BJ (cell line): ENCODE measurements at regions not wholly inside any gene's neighbourhood (a gene's known extent, or its start where the extent isn't known, plus 50 kb on each side); places are given as distances from the start of the nearest gene placed in this dataset.

Source experiments
- CTCF ChIA-PET: fragments of 350-600 bp; formaldehyde crosslinking; extraction: SDS; loops from one replicate; lab custom pipeline; 2021; ENCODE audit warnings: antibody characterized with exemption, inconsistent platforms; lab: Yijun Ruan, JAX
- POLR2A ChIA-PET: fragments of 300-600 bp; sonication (Branson Sonifier 250); formaldehyde crosslinking; extraction: SDS; loops from one replicate; lab custom pipeline; 2021; ENCODE audit warnings: antibody characterized with exemption; lab: Charles Lee
- DNase-seq: peaks from one replicate; pipeline ENCODE4 v3.0.0-alpha.2; 2011; ENCODE audit warnings: low read depth
- H3K27me3 ChIP-seq: 2 replicates; pipeline ENCODE4 v1.6.0; 2011; ENCODE audit warnings: low read length; ENCODE audit not compliant: control insufficient read depth, insufficient read depth
- H3K36me3 ChIP-seq: 2 replicates; pipeline ENCODE4 v1.5.1; 2011; ENCODE audit warnings: low read length; ENCODE audit not compliant: control insufficient read depth, insufficient read depth
- H3K4me3 ChIP-seq: 2 replicates; pipeline ENCODE4 v1.5.1; 2011; ENCODE audit warnings: low read depth, mild to moderate bottlenecking, control low read depth, low read length
- TF ChIP-seq, protein P1 (sequence below): IDR thresholded peaks from 2 replicates; pipeline ENCODE4 v1.5.1; 2011; ENCODE audit warnings: low read depth, mild to moderate bottlenecking, control low read depth, inconsistent platforms, low read length, moderate library complexity; ENCODE audit not compliant: insufficient read depth

DNA sequence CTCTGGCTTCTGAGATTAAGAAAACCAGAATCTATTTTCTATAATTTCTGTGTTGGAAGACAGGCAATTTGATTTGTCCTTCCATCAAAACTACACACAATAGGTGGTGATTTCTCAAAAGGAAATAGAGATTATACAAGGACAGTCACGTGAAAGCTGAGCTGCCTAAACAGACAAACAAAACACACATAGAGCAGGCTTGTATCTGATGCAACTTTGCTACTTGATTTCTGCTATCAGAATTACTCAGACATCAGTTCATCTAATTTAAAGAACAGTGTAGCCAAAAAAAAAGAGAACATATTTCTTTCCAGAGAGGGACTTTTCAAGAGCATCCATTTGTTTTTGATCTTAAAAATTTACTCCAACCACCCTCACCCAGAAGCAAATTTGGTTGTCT is 2128.3 kb upstream of the C9orf72 start:
- no peak for DNase-seq
- Histone ChIP-seq H3K27me3 (no peaks in the 10 kb centered on the region), H3K4me3 (no peak overlapping the region), H3K36me3 (no peaks in the 10 kb centered on the region)
- CTCF ChIA-PET: no interaction called here
- TF ChIP-seq, protein P1, sequence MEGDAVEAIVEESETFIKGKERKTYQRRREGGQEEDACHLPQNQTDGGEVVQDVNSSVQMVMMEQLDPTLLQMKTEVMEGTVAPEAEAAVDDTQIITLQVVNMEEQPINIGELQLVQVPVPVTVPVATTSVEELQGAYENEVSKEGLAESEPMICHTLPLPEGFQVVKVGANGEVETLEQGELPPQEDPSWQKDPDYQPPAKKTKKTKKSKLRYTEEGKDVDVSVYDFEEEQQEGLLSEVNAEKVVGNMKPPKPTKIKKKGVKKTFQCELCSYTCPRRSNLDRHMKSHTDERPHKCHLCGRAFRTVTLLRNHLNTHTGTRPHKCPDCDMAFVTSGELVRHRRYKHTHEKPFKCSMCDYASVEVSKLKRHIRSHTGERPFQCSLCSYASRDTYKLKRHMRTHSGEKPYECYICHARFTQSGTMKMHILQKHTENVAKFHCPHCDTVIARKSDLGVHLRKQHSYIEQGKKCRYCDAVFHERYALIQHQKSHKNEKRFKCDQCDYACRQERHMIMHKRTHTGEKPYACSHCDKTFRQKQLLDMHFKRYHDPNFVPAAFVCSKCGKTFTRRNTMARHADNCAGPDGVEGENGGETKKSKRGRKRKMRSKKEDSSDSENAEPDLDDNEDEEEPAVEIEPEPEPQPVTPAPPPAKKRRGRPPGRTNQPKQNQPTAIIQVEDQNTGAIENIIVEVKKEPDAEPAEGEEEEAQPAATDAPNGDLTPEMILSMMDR: no peak
- POLR2A ChIA-PET: no interaction called here

DNA sequence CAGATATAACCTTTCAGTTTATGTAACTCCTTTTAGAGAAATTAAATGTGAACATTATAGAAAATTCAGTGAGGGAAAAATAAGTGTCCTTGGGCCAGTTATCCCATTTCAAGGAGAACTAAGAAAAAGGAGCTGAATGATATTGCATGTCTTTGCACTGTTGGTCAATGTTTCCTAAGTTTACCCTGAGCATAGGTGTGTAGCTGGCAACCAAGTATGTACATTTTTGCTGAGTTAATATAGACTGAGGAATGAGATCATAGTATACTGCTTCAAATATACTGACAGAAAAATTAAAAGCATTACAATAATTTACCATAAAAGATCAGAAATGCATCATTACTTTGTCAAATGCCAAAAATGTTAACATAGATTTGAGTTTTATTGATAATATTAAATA is 2128.7 kb upstream of the C9orf72 start:
- CTCF ChIA-PET: no interaction called here
- POLR2A ChIA-PET: no interaction called here
- TF ChIP-seq, protein P1: no peak
- Histone ChIP-seq H3K27me3 (no peaks in the 10 kb centered on the region), H3K36me3 (no peaks in the 10 kb centered on the region), H3K4me3 (no peak overlapping the region)
- DNase-seq: no peak

DNA sequence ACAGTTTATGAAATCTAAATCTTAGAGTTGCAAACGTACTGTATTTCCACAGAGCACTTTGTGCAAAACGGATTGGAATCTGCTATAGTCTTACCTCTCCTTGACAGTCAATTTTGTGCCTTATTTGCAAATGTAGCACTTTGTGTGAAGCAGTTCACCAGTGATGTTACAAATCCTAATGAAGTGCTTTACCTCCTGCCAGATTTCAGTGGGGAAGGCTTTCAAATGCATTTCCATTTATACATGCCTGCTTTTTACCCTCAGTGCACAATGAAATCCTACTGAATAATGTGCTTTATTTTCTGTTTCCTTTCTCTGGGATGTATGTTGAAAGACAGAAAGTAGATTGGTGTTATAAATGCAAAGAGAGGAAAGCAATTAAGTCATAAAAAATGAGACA is 2141.6 kb upstream of the C9orf72 start:
- H3K27me3 ChIP-seq: no peaks in the 10 kb centered on the region
- no peaks in the 10 kb centered on the region for H3K36me3 ChIP-seq
- TF ChIP-seq, protein P1: no peak
- DNase-seq: no peak
- H3K4me3 ChIP-seq: no peak overlapping the region
- ChIA-PET CTCF (no interaction called here), POLR2A (no interaction called here)

DNA sequence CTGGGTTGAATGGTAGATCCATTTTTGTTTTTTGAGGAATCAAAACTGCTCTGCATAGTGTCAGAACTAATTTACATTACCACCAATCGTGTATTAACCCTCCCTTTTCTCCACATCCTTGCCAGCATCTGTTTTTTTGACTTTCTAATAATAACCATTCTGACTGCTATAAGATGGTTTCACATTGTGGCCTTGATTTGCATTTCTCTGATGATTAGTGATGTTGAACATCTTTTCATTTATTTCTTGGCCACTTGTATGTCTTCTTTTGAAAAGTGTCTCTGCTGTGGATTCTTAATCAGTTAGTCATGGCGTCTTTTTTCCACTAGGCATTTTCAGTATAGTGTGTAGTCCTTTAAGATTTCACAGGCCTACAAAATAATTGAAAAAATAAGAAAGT is 2144.3 kb upstream of the C9orf72 start:
- DNase-seq: no peak
- TF ChIP-seq, protein P1: no peak
- no peaks in the 10 kb centered on the region for H3K36me3 ChIP-seq
- CTCF ChIA-PET: no interaction called here
- H3K27me3 ChIP-seq: no peaks in the 10 kb centered on the region
- POLR2A ChIA-PET: no interaction called here
- H3K4me3 ChIP-seq: no peak overlapping the region

DNA sequence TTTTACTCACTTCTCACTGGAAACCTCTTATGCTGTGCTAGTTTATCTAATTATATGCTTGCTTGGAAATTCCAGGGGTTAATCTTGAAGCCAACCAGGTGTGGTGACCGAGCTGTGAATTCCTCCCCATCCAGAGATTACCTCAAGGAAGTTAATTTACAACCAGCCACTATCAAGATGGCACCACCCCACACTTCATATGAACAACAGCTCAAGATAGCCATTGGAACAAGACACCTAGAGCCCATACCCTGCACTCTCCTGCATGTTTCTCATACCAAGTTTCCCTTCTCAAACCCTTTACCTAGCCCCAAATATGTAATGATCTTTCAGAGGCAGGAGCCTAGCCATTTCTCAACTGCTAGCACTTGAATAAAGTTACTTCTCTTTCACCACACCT is 2156.9 kb upstream of the C9orf72 start:
- ChIA-PET POLR2A (no interaction called here), CTCF (no interaction called here)
- Histone ChIP-seq H3K27me3 (no peaks in the 10 kb centered on the region), H3K36me3 (no peaks in the 10 kb centered on the region), H3K4me3 (no peak overlapping the region)
- DNase-seq: no peak
- TF ChIP-seq, protein P1: no peak
